NCI-H1417 (cell line): ENCODE measurements at regions not wholly inside any gene's neighbourhood (a gene's known extent, or its start where the extent isn't known, plus 50 kb on each side); places are given as distances from the start of the nearest gene placed in this dataset.
"Not testable (repeated sequence)": the region's sequence is repeated elsewhere in the genome, so short reads cannot be mapped to it uniquely, and the experiment has no call there.

Experiments used
- DNase-seq, 3 experiments: peaks; one replicate each; lab custom pipeline; 2025; lab: John Stamatoyannopoulos, UW

DNA sequence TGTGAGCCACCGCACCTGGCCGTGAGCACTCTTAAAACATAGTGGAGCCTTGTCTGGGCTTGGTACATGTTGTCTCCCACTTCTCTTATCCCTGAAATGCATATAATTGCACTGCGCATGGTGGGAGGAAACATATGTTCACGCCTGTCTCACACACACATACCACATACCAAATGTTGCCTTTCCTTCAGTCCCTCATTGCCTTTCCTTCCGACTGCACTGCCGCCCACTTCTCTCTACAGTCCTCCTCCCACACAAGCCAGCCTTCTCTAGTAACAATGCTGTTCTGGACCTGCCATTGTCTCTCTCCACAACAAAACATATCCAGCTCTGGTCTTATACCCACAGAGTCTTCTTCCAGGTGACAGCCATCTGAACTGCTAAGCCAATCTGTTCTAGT is 88.3 kb upstream of the PTHLH start:
- no peak for DNase-seq

DNA sequence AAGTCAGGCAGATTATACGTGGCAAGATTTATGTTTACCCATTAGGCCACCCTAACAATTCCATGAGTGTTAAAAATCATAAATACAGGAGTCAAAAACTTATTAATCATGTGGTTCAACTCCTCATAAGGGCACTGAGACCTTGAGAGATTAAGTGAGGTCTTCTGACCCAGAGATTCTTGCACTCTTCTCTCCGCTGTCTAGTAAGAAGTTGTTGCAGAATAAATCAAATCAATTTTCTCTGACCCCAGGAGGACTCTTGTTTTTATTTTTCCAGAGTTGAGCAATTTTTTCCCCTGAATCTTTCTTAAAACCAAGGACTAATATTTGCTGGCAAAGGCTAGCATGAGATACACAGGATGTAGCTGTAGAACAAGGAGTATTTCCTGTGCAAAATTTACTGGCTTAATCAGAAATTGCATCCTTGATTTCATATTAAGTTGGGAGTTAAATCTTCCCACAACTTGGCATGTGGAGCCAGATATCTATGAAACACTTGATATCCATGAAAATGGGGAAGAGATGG is 90.9 kb upstream of the PTHLH start:
- no peak for DNase-seq

DNA sequence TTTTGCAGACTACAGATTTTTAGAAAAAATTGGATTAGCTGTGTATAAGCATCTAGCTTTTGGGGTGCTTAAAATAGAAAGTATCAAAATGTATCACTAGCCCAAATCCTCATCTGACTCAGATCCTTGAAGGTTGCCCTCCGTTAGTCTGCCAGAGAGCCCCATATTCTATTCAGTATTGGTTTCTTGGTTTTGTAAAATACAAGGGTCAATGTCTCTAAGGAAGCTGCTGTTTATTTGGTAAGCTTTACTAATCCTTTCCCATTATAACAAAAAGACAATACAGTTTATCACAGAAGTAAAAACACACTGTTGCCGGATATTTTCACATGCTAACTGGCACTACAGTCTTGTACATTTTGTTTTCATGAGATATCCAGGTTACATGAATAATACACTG is 92.8 kb upstream of the PTHLH start:
- DNase-seq = no peak

DNA sequence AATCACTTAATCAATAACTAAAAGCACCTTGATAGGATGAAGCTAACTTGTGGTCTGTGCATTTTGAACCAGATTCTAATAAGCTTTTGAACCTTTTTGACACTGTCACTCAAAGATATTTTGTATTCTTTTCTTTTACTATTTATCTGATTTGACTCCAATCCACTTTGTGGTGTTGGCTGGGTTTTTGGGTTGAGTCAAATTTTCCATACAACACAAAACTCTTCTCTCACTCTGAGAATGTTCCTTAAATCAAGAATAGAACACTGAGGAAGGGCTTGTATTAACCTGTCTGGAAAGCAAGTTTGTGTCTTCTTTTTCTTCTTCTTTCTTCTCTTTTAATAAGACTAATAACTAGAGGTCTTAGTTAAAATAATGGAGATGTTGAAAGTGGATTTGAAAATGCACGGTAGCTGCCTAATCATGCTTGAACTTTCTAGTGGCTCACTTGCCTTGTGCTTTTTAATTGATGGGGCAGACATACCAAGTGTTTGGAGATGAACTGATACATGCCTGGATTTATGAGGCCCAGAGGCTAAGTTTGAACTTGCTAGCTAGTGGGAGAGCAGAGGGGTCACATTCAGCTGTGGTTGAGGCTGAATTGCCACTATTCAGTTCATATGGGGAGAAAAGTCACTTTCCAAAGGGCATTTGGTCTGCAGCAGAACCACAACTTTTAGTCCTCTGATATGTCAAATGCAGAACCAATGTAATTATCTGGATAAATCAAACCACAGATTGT is 93.5 kb upstream of the PTHLH start:
- no peak for DNase-seq

DNA sequence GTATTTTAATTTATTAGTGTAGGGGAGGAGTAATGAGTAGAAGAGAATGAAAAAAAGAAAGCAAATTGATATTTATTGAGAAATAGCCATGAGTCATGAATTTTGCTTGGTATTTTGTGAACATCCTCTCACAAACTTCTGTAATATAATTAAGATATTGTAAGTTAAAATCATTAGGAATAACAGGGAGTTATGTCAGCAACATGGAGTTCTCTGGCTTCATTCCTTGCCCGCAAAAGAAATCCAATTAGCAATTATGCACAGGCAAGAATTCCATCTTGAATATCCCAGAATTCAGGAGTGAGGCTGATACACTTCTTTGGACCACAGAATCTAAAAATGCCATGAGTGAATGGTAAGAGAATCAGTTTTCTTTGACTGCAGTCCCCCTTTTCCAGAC is 94.3 kb upstream of the PTHLH start:
- DNase-seq = no peak

DNA sequence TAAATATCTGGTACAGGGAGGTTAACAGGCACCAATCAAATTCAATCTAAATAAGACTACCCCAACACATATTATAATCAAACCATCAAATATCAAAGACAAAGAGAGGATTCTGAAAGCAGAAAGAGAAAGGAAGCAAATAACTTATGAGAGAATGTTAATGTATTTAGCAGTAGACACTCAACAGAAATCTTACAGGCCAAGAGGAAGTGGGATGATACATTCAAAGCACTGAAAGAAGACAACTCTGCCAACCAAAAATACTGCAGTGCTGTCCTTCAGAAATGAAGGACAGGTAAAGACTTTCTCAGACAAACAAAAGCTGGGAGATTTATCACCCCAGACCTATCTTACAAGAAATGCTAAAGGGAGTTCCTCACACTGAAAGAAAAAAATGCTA is 95.9 kb upstream of the PTHLH start:
- no peak for DNase-seq

DNA sequence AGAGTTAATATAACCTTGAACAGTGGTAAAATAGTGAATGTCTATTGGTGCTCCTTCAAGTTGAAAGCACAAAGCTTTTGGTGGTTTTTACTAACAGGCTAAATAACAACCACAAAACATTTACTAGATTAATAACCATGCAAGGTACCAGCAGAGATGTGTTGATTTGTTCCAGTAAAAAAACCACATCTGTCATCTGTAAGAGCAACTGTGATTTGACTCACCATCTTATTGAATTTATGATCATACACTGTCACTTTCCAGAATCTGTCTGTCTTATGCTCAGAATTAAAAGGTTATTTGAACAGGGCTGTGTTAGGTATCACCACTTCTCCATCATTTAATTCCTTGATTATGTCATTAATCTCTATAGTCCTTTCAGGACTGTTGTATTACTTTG is 107.0 kb upstream of the PTHLH start:
- no peak for DNase-seq

DNA sequence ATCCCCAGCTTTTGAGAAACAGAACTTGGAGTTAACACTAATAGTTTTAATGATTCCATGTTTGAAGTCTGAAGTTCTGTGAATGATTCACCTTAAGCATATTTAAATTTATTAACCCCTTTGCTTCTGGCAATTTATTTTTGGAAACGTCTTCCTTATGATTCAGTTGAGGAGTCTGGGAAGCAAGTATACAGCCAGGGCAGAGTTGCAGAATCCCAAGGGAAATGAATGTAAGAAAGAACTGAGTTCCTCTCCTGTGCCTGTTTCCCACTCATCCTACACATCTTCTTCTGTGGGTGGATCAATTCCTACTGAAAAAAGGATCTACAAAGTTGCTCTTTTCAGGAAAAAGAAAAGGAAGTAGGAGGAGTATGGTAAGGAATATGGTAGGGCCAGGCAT is 108.2 kb upstream of the CCDC91 start:
- DNase-seq = no peak

DNA sequence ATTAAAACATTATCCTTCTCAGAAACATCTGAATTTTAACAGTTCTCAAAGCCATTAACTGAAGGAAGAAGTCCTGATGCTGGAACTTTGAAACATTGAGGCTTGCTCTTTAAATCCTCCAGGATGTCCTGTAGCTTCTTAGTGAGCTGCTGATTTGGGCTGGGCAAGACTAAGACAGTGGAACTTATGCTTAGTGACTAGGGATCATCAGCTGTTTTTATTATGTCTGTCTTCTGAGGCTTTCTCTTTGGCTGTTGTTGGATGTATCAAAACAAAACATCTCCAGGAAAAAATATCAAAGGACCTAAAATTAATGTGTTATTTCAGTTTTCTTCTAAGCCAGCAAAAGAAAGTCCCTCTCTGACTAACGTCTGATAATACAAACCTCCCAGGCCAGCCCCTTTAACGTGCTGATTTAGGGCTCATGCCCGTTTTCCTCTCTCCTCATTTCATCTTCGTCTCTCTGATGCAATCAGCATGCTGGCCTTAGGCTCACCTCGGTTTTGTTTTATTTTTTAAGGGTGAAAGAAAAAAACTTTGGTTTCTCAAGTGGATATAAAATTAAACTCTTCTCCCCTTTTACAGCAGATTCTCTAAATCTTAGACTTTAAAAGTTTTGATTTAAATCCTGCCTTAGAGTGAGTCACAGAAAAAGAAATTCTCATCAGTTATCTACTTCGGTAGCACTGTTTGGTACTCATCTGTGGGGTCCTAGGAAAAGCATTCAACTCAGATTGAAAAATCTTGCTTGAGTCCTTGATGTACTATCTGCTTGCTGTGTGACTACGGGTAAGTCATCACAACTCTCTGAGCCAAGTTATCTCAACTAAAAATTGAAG is 106.2 kb upstream of the CCDC91 start:
- DNase-seq = no peak

DNA sequence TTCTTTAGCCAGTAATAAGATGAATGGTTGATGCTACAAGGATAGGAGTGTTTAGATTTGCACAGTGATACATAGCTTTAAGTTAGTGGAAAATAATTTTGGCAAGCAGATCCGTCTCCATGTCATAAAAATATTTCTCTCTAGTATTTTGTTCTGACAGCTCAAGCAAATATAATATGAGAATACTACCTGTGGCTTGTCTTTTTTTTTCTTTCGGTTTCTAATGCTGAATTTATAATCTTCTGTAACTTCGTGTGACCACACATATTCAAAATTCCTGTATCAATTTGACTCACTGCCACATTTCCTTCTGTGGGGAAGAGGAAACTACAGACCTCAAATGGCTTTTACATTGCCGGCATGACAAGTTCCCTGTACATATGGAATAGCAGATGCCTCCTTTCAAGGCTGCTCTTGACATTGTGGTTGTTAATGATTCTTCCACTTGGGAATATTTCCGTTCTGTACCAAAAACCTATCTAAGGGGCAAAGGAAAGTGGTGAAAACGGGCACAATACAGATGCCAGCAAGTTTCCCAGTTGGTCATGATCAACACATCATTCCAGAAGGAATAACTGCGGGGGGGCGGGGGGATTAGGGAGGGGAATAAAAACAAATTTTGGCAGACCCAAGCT is 103.6 kb upstream of the CCDC91 start:
- DNase-seq = no peak

DNA sequence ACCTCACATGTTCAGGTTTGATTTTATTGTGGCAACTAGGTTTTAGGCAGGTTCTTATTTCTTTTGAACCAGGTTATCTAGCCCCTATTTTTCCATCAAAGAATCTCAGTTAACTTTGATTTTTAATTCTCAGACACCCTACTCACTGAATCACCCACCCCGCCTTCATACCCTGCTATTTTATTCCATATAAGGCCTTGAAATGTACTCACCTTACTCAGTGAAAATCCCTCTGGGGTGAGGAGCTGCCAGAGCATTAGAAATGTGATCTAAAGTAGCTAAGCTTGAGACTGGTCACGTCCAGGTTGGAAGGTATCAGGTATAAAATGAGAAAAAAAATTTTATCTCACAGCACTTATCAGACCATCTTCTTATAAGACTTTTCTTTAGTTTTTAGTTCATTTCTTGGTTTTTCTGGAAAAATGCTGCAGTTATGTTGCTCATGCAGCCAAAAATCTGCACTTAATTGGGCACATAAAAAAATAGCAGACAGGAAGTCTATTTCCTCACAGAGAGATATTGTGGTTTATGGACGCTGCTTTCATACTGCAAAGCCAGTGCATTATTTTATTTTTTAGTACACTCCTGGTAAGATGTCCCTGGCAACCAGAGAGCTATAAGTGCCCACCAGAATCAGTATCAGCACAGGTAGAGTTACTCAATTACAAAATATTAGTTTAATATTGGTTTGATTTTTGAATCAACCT is 101.5 kb upstream of the CCDC91 start:
- DNase-seq = no peak

DNA sequence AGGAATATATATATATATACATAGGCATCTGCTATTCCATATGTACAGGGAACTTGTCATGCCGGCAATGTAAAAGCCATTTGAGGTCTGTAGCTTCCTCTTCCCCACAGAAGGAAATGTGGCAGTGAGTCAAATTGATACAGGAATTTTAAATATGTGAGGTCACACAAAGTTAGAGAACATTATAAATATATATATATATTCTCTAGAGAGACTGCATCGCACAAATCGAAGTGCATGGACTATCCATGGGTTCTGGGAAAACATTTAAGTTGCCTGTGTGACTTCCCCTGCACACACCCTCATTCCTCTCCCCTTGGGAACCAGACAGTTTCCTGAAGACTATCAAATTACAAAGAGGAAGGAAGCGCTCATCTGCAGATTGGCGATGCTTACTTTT is 100.9 kb upstream of the CCDC91 start:
- DNase-seq = peak in 1 of 3 experiments; percentile 17

DNA sequence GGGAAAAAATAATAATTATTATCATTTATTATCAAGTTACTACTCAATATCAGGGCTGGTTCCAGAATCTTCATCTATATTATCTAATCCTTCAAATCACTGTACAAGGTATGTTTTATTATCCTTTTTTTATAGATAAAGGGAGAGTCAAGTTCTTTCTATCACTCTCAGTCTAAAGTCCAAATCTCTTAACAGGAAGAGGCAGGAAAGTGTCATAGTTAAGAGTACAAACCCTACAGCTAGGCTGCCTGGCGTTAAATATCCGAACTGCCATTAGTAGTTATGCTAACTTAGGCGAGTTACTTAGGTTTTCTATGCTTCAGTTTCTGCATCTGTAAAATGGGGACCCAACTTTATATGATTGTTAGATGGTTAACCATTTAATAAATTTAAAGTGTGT is 99.4 kb upstream of the CCDC91 start:
- DNase-seq = no peak

DNA sequence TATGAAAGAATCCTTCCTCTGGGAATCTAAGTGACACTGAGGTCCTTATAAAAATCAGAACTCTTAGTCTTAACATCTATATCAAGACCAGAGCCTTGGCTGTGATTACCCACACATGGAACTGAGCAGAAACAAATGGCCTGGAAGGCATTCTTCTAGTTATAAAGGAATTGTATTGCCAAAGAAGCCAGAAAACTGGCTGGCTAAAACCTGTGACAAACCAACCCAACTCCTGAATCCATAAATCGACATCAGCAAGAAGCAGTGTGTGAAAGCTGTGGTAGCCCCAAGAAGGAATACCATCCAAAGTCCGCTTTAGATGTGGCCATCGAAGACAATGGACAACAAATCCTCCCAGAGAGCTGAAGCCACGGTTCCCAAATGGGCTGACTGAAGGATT is 97.9 kb upstream of the CCDC91 start:
- DNase-seq = no peak

DNA sequence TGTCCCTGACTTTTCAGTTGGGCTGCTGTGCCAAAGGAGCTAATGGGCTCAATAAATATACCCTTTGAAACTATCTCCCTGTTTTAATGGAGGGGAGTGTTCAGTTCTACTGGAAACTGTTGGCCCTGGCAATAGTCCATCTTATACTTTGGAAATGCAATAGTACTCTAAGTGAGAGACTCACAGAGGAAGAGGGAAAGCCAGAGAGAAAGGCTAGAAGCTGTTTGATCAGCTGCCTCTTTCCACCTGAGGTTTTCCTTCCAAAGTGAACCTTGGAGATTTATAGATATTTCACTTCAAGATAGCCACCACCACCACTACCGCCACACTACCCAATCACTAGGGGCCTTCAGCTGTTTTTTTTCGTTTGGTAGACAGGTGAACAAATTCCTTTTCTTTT is 93.6 kb upstream of the CCDC91 start:
- no peak for DNase-seq

DNA sequence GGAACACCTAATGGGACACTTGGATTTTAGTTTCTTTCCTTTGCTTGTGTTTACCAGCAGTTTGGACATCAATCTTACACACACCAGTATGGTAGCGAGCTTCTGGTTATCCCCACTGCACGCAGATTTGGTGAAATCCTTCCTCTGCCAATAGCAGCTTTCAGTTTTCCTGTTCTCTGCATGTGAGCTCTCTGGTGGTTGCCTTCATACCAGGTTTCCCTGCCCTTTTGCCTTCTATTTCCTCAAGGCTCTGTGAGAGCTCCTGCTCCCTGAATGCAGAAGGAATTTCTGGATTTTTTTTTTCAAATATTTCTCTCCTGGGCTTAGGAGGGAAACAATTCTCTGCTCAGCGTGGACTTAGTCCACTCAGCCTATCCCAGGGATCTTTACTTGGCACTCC is 93.0 kb upstream of the CCDC91 start:
- no peak for DNase-seq

DNA sequence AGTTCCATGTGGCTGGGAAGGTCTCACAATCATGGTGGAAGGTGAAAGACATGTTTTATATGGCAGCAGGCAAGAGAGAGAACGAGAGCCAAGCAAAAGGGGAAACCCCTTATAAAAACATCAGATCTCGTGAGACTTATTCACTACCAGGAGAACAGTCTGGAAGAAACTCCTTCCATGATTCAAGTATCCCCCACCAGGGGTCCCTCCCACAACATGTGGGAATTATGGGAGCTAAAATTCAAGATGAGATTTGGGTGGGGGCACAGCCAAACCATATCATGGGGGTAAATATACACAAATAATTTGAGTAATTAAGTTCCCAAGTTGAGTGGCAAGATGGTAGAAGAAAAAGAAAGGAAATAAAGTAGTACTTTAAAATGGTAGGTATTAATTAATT is 91.0 kb upstream of the CCDC91 start:
- DNase-seq = not testable (repeated sequence)

DNA sequence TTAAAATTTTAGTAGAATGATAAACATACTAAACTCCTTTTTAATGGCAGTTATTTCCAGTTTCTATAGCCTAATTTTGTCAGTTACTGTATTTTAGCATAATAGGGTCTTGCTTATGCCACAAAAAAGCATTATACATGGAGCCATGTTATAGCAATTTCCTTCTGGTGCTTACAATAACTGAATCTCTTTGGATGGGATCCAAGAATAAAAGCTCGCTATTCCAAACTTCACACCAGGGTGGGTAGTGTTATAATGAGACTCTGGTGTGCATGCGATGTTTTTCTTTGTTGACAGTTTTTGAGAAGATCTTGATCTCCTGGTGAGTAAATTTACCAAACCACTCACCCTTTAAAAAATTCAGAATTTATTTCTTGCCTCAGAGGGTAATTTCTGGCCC is 90.4 kb upstream of the CCDC91 start:
- DNase-seq = peak in 1 of 3 experiments; percentile 40

DNA sequence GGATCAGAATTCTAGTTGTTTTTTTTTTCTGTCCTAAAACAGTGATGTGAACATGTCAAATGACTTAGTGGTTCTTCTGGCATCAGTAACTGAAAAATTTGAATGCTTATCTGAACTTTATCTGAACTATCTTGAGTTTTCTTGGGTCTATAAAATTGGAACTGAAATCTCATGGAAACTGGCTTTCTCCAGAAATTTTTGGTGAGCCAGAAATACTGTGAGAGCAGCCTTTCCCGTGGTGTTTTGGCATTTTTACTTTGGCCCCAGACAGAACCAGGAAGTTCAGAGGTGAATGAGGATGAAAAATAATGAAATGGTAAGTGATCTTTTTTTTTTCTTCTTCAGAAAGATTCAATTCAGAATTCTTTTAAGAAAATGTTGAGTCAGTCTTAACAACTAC is 89.5 kb upstream of the CCDC91 start:
- DNase-seq = no peak

DNA sequence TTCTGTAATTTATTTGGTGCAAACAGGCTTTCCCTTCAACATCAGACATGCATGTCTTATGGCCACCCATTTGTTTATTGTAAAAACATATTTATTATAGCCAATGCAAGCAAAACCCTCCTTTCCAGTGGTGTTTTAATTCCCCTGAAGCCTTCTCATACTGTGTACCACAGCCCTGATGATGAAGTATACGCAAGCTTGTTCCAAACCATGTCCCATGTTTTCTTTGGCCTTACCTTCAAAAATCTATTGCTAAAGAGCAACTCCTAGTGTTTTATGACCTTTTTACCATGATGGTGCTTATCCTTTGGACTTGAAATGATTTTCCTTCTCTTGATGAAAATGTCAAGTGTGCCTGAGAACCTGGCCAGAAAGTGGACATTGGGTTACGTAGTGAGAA is 85.9 kb upstream of the CCDC91 start:
- DNase-seq = no peak

DNA sequence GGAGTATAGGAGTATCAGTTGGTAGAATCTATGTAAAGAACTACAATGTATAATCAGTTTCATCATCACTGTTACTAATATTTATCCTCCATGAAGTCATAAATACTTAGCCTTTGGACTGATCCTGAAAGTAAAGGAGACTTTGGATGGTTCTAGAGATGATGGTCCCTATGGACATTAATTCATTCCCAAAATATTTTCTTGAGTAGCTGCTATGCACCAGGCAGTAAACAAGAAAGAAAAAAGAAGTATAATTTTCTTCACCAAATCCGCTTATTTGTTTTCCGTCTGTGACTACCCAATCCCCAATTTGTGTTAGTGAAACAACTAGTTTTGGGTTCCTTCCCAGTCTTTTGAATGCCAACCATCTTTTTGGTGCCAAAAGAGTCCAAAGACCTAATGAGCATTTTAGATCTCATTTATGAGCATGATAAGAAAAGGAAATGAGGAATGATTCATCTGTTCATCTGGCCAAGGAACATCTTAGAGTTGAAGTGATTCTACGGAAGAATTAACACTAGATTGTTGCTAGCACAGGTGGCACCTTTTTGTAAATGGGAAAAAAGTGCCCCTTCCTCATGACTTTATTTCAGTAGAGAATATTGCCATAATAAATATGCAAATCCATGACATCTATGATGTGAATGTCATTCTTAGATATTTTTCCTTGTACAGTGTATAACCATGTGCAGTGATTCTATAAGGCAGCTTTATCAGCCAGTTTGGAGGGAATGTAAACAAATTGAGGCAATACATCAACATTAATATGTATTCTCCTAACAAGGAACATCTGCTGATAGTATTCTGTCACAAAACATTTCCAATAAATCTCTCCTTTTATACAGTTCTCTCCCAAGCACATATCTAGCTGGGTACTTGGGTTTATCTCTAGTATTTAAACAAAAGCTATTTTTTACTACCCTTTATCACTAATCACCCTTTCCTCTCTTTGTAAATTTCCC is 85.1 kb upstream of the CCDC91 start:
- DNase-seq = no peak
